GM13977 (cell line): ENCODE measurements at regions not wholly inside any gene's neighbourhood (a gene's known extent, or its start where the extent isn't known, plus 50 kb on each side); places are given as distances from the start of the nearest gene placed in this dataset.

ENCODE experiments used
- DNase-seq: peaks from one replicate; pipeline ENCODE4 v3.0.0; 2012; ENCODE audit warnings: low spot score
- in situ Hi-C: fragments of 300-500 bp; cut with MboI; formaldehyde crosslinking; loops from one replicate; pipeline ENCODE4 v1.12.0; 2022; ENCODE audit warnings: low sequenced_read_pairs, low pct_unique_long_range_greater_than_20kb, mixed read lengths, inconsistent platforms; ENCODE audit not compliant: unreplicated experiment
- TF ChIP-seq, protein P1 (sequence below): IDR thresholded peaks from 2 replicates; pipeline ENCODE4 v1.5.1; 2012; ENCODE audit warnings: mild to moderate bottlenecking, control low read depth; ENCODE audit not compliant: insufficient read depth; ENCODE audit errors: extremely low read depth, missing control alignments

DNA sequence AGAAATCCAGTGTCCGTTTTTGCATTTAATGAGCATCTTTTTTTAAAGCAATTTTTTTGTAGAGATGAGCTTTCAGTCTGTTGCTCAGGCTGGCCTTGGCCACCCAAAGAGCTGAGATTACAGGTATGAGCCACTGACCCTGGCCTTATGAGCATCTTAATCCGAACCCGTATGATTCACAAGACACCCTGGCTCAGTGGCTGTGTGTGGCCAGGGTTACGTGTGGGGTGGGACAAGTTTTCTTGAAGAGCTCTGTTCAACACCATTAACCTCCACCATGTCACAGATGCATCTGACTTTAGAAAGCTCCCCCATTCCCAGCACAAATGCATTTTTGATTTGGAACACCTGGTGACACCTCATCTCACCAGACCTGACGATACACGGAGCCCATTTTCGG is 166.5 kb upstream of the PITRM1 start:
- in situ Hi-C loops: no loop called here
- TF ChIP-seq, protein P1, sequence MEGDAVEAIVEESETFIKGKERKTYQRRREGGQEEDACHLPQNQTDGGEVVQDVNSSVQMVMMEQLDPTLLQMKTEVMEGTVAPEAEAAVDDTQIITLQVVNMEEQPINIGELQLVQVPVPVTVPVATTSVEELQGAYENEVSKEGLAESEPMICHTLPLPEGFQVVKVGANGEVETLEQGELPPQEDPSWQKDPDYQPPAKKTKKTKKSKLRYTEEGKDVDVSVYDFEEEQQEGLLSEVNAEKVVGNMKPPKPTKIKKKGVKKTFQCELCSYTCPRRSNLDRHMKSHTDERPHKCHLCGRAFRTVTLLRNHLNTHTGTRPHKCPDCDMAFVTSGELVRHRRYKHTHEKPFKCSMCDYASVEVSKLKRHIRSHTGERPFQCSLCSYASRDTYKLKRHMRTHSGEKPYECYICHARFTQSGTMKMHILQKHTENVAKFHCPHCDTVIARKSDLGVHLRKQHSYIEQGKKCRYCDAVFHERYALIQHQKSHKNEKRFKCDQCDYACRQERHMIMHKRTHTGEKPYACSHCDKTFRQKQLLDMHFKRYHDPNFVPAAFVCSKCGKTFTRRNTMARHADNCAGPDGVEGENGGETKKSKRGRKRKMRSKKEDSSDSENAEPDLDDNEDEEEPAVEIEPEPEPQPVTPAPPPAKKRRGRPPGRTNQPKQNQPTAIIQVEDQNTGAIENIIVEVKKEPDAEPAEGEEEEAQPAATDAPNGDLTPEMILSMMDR: no peak
- no peak for DNase-seq

DNA sequence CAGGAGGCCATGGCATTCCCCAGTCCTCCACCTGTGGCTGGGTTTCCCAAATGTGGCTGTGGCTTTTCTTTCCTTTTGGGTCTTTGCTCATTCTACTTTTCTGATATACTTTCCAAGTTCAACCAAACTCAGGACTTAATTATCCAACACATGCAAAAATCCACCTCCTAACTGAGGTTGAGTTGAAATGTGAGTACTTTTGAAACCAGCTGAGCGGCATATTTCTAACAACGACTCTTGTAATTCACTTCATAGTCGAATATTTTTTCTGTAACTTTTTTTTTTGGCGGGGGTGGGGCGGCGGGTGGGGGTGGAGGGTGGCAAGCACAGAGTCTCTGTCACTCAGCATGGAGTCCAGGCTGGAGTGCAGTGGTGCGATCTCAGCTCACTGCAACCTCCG is 165.2 kb upstream of the PITRM1 start:
- TF ChIP-seq, protein P1: no peak
- in situ Hi-C loops: no loop called here
- DNase-seq: no peak

DNA sequence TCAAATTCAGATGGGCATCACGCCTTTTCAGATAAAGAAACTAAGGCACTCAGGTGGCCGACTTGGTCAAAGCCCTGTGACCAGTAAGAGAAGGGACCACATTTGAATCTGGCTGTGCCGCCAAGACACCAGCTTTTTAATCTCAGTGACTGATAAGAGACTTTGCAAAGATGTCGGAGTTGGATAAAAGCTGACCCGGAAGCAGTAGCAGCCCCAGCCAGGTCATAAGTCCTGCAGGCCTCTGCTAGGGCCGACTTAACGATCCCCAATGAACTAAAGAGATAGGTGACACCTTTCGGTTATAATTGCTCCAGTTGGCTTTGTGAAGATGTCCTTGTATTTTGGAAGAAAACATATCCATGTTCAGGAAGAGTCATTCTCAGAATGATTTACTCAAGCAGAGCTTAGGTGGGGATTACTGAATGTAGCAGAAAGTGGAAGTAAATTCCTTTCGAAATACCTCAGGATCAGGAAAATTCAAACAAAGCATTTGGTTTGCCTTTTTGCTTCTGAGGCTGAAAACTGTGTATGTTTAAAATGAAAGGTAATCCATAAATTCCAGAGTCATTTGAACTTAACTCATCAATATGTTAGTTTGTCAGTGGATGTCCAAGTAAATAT is 164.2 kb upstream of the PITRM1 start:
- no peak for DNase-seq
- in situ Hi-C loops: no loop called here
- TF ChIP-seq, protein P1: no peak

DNA sequence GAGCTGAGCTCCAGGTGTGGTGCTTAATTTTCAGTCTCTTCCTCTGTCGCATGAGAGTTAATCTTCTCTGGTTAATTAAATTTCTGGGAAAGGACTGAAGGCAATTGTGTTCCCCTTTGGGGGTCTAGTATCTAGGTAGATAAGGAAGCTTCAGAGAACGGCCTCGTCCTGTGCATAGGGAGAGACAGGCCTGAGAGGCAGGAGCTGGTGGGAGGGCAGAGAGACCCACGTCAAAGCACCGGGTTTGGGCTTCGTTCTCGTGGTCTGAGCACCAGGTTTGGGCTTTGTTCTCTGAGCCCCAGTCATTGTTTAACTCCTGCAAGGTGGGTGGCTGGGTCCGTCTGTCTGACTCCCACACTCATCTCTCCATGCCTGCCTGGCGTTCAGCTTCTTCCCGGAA is 160.8 kb upstream of the PITRM1 start:
- no peak for DNase-seq
- in situ Hi-C loops: no loop called here
- TF ChIP-seq, protein P1: no peak

DNA sequence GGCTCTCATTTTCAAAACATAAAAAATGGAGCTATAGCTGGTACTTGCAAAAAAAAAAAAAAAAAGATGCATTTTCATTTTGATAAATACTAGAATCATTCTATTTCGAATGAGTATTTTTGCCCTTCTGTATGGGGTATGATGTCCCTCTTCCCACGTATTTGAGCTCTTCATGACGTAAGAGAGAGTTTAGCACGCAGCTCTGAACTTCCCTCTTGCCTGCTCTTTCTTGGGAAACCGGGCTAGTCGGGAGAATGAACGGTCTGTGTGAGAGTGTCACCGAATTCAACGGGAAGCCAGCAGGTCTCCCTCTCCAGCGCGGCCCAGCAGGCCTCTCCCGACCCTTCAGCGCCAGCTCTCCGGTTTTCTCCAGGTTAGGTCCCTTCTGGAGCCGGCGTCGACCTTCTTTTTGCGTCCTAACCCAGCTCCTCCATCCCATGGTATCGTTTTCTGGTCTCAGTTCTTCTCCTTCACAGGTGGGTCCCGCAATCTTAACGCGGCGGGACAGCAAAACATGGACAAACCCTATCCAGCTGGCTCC is 159.2 kb upstream of the PITRM1 start:
- no peak for DNase-seq
- in situ Hi-C loops: no loop called here
- TF ChIP-seq, protein P1: no peak

DNA sequence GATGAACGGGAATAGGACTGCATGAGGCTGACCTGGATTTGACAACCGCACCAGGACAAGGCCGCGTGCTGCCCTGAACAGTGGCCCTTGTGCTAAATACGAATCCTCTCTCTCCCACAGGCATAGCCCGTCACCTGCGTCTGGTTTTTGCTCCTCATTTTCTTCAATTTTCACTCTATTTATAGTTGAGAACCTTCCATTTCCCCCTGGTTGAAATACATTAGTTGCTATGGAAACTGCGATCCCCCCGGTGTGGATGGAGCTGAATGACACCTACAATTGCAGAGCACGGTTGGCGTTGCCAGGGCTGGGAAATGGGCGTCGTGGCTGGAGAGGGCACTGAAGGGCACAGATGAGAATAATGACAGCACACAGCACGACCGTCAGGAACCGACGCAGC is 158.6 kb upstream of the PITRM1 start:
- no peak for DNase-seq
- in situ Hi-C loops: no loop called here
- TF ChIP-seq, protein P1: no peak
